Pancreas (tissue), 10 donors: ENCODE measurements at regions not wholly inside any gene's neighbourhood (a gene's known extent, or its start where the extent isn't known, plus 50 kb on each side); places are given as distances from the start of the nearest gene placed in this dataset.

Experiments used
- ATAC-seq, 4 donors: fragments of 200-7000 bp; cut with Tn5 transposase; one replicate each; pipeline versions ENCODE4 v1.8.0 to v1.9.1; 2020; ENCODE audit warnings: mild to moderate bottlenecking in 4 of 4, moderate library complexity in 4 of 4
- DNase-seq, 6 donors: peaks; one replicate each; pipeline ENCODE4 v3.0.0-alpha.2; 2020
- FAIRE-seq: peaks from 2 replicates; lab custom pipeline; 2012; peaks lifted over from hg19 to GRCh38; lab: Jason Lieb, UNC
- H3K27ac ChIP-seq, 4 donors: fragments of 200-600 bp; sonication (generic); 1 replicate in 3 of 4; 2 replicates in 1 of 4; pipeline versions ENCODE4 v1.5.0 to v1.8.0; 2020
- H3K27me3 ChIP-seq, 4 donors: fragments of 200-600 bp; one replicate each; pipeline ENCODE4 v1.8.0; 2021
- H3K36me3 ChIP-seq, 3 donors: fragments of 200-600 bp; sonication (generic) in 1 of 3; one replicate each; pipeline versions ENCODE4 v1.5.0 to v1.8.0; 2020 to 2021
- H3K4me1 ChIP-seq, 3 donors: fragments of 200-600 bp; one replicate each; pipeline ENCODE4 v1.8.0; 2021
- H3K4me3 ChIP-seq, 4 donors: fragments of 200-600 bp; sonication (generic) in 2 of 4; one replicate each; pipeline versions ENCODE4 v1.5.0 to v1.8.0; 2020 to 2021
- H3K9me3 ChIP-seq, 4 donors: fragments of 200-600 bp; one replicate each; pipeline ENCODE4 v1.8.0; 2021
- WGBS, 2 donors: extraction: QIAGEN DNeasy Blood & Tissue Kit; methylation state at CpG; one replicate each; pipeline ENCODE4 v1.1.7; 2013; 5-methylcytosine and 5-hydroxymethylcytosine counted together
- intact Hi-C, 3 donors: fragments of 100-400 bp; cut with DNase I; formaldehyde crosslinking; loops; one replicate each; pipeline versions ENCODE4 v1.11.1 to v1.14.2; 2022
- TF ChIP-seq, protein P1 (sequence below), 4 donors: fragments of 200-600 bp; sonication (generic) in 3 of 4; IDR thresholded peaks; one replicate each; pipeline versions ENCODE4 v1.5.0 to v1.8.0; 2021; ENCODE audit warnings: antibody characterized with exemption in 4 of 4
- donor health status: healthy with polysubstance abuse.
- donor health status: DM: no; HTN: no; CAD: no; lungs with moderate emphysema.
- donor health status: DM: no; HTN: no; CAD: no.
- donor health status: control.
- donor health status: control.
- donor health status: Bipolar disorder and iron deficiency.
- donor health status: DM: yes; HTN: yes; CAD: no.
- donor health status: DM: no; HTN: no; CAD: no.
- donor health status: DM: no; HTN: no; CAD: no.
- donor health status: DM: yes; HTN: yes; CAD: no.

DNA sequence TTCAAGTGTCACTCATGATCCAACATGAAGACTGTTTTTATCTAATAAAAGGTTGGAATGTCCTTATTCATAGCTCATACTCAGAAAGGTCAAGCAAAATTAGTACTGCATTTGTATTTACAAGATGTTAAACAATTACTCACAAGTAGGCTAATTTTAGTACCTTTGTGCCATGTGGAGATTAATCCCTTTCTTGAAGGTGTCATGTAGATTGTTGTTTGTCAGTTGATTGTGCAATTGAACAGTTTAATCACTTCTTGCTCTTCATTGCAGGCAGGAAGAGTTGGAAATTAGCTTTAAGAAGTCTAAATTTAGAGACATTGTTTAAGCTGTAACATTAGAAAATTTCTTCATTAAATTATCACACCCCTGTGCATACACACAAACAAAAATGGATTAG lies 847.1 kb downstream of the KCNT2 start:
- Histone ChIP-seq H3K36me3 (no peaks in the 10 kb centered on the region), H3K9me3 (no peaks in the 10 kb centered on the region), H3K4me3 (no peak overlapping the region), H3K27ac (no peak overlapping the region), H3K27me3 (no peaks in the 10 kb centered on the region), H3K4me1 (no peaks in the 10 kb centered on the region)
- FAIRE-seq: no peak
- intact Hi-C loops: no loop called here
- TF ChIP-seq, protein P1, sequence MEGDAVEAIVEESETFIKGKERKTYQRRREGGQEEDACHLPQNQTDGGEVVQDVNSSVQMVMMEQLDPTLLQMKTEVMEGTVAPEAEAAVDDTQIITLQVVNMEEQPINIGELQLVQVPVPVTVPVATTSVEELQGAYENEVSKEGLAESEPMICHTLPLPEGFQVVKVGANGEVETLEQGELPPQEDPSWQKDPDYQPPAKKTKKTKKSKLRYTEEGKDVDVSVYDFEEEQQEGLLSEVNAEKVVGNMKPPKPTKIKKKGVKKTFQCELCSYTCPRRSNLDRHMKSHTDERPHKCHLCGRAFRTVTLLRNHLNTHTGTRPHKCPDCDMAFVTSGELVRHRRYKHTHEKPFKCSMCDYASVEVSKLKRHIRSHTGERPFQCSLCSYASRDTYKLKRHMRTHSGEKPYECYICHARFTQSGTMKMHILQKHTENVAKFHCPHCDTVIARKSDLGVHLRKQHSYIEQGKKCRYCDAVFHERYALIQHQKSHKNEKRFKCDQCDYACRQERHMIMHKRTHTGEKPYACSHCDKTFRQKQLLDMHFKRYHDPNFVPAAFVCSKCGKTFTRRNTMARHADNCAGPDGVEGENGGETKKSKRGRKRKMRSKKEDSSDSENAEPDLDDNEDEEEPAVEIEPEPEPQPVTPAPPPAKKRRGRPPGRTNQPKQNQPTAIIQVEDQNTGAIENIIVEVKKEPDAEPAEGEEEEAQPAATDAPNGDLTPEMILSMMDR (IDR thresholded peaks at IDR 0.05): no peak
- ATAC-seq: no peak
- no peak for DNase-seq

DNA sequence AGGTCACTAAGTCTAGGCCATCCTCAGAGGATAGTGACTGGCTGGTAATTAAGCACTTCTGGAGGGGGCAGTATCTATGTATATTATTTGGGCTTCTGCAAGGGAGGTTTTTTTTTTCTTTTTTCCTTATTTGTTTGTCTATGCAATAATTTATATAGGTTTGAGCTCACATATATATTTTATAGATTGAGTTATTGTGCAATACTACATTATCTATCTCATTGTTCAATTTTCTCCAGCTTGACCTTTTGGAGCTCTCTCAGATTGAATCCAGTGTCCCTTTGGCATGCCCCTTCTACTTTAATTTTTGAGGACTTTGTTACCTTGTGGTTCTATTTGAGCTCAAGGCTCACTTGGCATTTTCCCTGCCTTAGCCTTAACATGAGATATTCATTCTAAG lies 852.1 kb downstream of the KCNT2 start:
- no peaks in the 10 kb centered on the region for H3K27me3 ChIP-seq
- H3K4me3 ChIP-seq: no peak overlapping the region
- H3K9me3 ChIP-seq: no peaks in the 10 kb centered on the region
- TF ChIP-seq, protein P1 (IDR thresholded peaks at IDR 0.05): no peak
- no peak overlapping the region for H3K27ac ChIP-seq
- intact Hi-C loops: no loop called here
- FAIRE-seq (no peak), DNase-seq (no peak), ATAC-seq (no peak)
- H3K36me3 ChIP-seq: no peaks in the 10 kb centered on the region
- no peaks in the 10 kb centered on the region for H3K4me1 ChIP-seq

DNA sequence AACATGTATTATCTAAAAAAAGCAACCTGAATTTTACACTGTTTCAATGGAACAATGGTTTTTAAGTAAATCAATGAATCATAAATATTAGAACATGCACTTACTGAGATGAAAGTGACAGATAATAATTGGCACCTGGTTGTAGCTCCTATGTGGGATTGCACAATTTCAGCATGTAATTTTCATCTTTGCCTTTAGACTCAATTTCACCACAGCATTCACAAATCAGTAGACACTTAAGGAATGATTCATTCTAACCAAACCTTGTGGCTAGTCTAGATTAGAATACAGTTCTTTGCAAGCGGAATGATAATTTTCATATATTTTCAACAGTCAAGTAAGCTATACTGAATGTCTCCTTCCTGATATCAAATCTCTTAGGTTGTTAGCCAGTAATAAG lies 853.4 kb downstream of the KCNT2 start:
- no peak for ATAC-seq
- intact Hi-C loops: no loop called here
- no peaks in the 10 kb centered on the region for H3K36me3 ChIP-seq

DNA sequence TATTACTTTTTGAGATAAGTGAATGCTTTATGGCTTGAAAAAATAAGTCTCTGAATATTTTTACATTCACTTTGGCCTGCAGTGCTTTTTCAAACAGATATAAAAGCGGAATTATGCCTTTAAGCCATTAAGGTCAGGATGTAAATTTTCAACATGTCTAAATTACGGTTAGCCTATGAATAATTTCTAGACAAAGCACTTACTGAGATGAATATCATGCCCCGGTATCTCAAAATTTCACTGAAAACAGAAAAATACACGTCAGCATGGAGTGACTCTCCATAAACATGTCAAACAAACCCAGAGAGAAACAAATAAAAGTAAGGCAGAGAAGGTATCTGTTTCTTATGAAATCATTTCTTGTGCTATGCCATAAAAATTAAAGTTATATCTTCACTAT lies 853.9 kb downstream of the KCNT2 start:
- ATAC-seq (no peak), DNase-seq (no peak), FAIRE-seq (no peak)
- H3K27me3 ChIP-seq: no peaks in the 10 kb centered on the region
- no peak overlapping the region for H3K4me3 ChIP-seq
- intact Hi-C loops: no loop called here
- H3K9me3 ChIP-seq: no peaks in the 10 kb centered on the region
- no peaks in the 10 kb centered on the region for H3K36me3 ChIP-seq
- no peak overlapping the region for H3K27ac ChIP-seq
- H3K4me1 ChIP-seq: no peaks in the 10 kb centered on the region
- TF ChIP-seq, protein P1 (IDR thresholded peaks at IDR 0.05): no peak
- 47 to 57% methylated on average over 4 of the region's 4 CpGs for WGBS, 2 donors

More for the DNA sequence above, 853.4 kb downstream of the KCNT2 start:
- H3K27ac ChIP-seq: no peak overlapping the region
- DNase-seq (no peak), FAIRE-seq (no peak)
- H3K27me3 ChIP-seq: no peaks in the 10 kb centered on the region
- no peaks in the 10 kb centered on the region for H3K4me1 ChIP-seq
- TF ChIP-seq, protein P1 (IDR thresholded peaks at IDR 0.05): no peak
- 38 to 45% methylated on average over 1 of the region's 1 CpG for WGBS, 2 donors
- no peaks in the 10 kb centered on the region for H3K9me3 ChIP-seq
- no peak overlapping the region for H3K4me3 ChIP-seq

DNA sequence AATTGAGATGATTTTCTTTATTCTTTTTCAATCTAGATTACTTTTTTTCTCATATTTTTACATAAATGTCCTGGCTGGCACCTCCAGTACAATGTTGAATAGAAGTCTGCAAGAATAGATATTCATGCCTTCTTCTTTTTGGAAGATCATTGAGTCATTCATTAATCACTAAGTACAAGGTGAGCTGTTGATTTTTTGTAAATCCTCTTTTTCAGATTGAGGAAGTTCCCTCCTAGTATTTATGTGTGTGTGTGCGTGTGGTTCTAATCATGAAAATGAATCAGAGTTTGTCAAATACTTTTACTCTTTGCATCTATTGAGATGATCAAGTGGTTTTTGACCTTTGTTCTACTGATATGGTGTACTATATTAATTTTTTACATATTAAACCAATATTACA lies 859.3 kb downstream of the KCNT2 start:
- 62 to 87% methylated on average over 1 of the region's 1 CpG for WGBS, 2 donors
- FAIRE-seq (no peak), ATAC-seq (no peak), DNase-seq (no peak)
- H3K4me3 ChIP-seq: no peak overlapping the region
- no peak overlapping the region for H3K27ac ChIP-seq
- no peaks in the 10 kb centered on the region for H3K9me3 ChIP-seq
- intact Hi-C loops: no loop called here
- no peaks in the 10 kb centered on the region for H3K36me3 ChIP-seq
- no peaks in the 10 kb centered on the region for H3K27me3 ChIP-seq
- TF ChIP-seq, protein P1 (IDR thresholded peaks at IDR 0.05): no peak
- no peaks in the 10 kb centered on the region for H3K4me1 ChIP-seq
